H1 (cell line): ENCODE measurements at regions not wholly inside any gene's neighbourhood (a gene's known extent, or its start where the extent isn't known, plus 50 kb on each side); places are given as distances from the start of the nearest gene placed in this dataset.
A peak's percentile ranks its signal among the peaks of the same experiment; 100 is the strongest.

ENCODE experiments used
- BACH1 ChIP-seq: IDR thresholded peaks from 2 replicates; pipeline ENCODE4 v1.6.1; 2012; ENCODE audit warnings: low read length, improper control_type of control experiment
- CHD7 ChIP-seq: fragments of 300-600 bp; sonication (generic); IDR thresholded peaks from 2 replicates; pipeline ENCODE4 v1.7.1; 2012; ENCODE audit warnings: low read length, moderate library complexity, mild to moderate bottlenecking, inconsistent platforms; ENCODE audit not compliant: insufficient replicate concordance
- CREB1 ChIP-seq: IDR thresholded peaks from 2 replicates; pipeline ENCODE4 v1.6.1; 2012; ENCODE audit warnings: inconsistent platforms
- POLR2AphosphoS5 ChIP-seq: IDR thresholded peaks from 2 replicates; pipeline ENCODE4 v1.6.1; 2011; ENCODE audit warnings: low read depth, low read length
- SIX5 ChIP-seq: IDR thresholded peaks from 2 replicates; pipeline ENCODE4 v1.6.1; 2011; ENCODE audit warnings: mild to moderate bottlenecking, low read depth, low read length

- TF ChIP-seq CHD7 = peak; percentile 66
- no peak for TF ChIP-seq SIX5
- no peak for TF ChIP-seq CREB1
- TF ChIP-seq POLR2AphosphoS5 = no peak
- TF ChIP-seq BACH1 = peak; percentile 60
Measured at GRCh38 chr10:57221674-57222073, 860.6 kb upstream of the ZWINT start (continued).
